IMR-90 (cell line): ENCODE measurements at regions not wholly inside any gene's neighbourhood (a gene's known extent, or its start where the extent isn't known, plus 50 kb on each side); places are given as distances from the start of the nearest gene placed in this dataset.

ENCODE experiments used
- ATAC-seq: fragments of 200-7000 bp; cut with Tn5 transposase; 2 replicates; pipeline ENCODE4 v1.9.1; 2020; ENCODE audit warnings: low read depth, mild to moderate bottlenecking, moderate library complexity
- BruUV-seq: library from RNA; stranded (reverse); fragments of 400-500 nt; replicated peaks from 2 replicates; lab custom pipeline; 2021; lab: Mats Ljungman, UMichigan
- CTCF ChIA-PET: fragments of 300-600 bp; formaldehyde crosslinking; extraction: SDS; loops from one replicate; lab custom pipeline; 2021; ENCODE audit warnings: antibody characterized with exemption; lab: Yijun Ruan, JAX
- POLR2A ChIA-PET: fragments of 300-600 bp; sonication (Branson Sonifier 250); formaldehyde crosslinking; loops from one replicate; lab custom pipeline; 2022; ENCODE audit warnings: antibody characterized with exemption; ENCODE audit not compliant: unreplicated experiment; lab: Charles Lee
- DNase-seq: peaks from one replicate; pipeline ENCODE4 v3.0.0; 2013
- H2AFZ ChIP-seq: replicated peaks from 2 replicates; pipeline ENCODE3; 2013; ENCODE audit warnings: low read length, mild to moderate bottlenecking; ENCODE audit not compliant: poor library complexity
- H2AK5ac ChIP-seq: 2 replicates; pipeline ENCODE4 v1.6.1; 2013; ENCODE audit warnings: low read depth, low read length, inconsistent platforms
- H2AK9ac ChIP-seq: replicated peaks from 2 replicates; pipeline ENCODE3; 2013; ENCODE audit warnings: mild to moderate bottlenecking, low read depth, low read length, moderate library complexity; ENCODE audit not compliant: poor library complexity
- H2BK120ac ChIP-seq: 2 replicates; pipeline ENCODE4 v1.6.1; 2013; ENCODE audit warnings: low read depth, low read length, inconsistent platforms
- H2BK15ac ChIP-seq: 3 replicates; pipeline ENCODE4 v1.6.1; 2013; ENCODE audit warnings: low read depth, low read length, inconsistent platforms
- H2BK20ac ChIP-seq: 2 replicates; pipeline ENCODE4 v1.6.1; 2013; ENCODE audit warnings: low read depth, mild to moderate bottlenecking, inconsistent platforms, low read length, moderate library complexity
- H2BK5ac ChIP-seq: 2 replicates; pipeline ENCODE4 v1.6.1; 2013; ENCODE audit warnings: mild to moderate bottlenecking, low read depth, low read length, inconsistent platforms; ENCODE audit not compliant: poor library complexity, severe bottlenecking
- H3K14ac ChIP-seq: replicated peaks from 2 replicates; pipeline ENCODE4 v1.6.1; 2013; ENCODE audit warnings: low read depth, low read length, inconsistent platforms
- H3K18ac ChIP-seq: 2 replicates; pipeline ENCODE4 v1.6.1; 2013; ENCODE audit warnings: low read depth, low read length, control low read depth
- H3K23ac ChIP-seq: 2 replicates; pipeline ENCODE4 v1.6.1; 2013; ENCODE audit warnings: low read depth, low read length, inconsistent platforms
- H3K27ac ChIP-seq: 2 replicates; pipeline ENCODE4 v1.5.1; 2013; ENCODE audit warnings: mild to moderate bottlenecking, control low read depth, low read length; ENCODE audit not compliant: insufficient read depth
- H3K27me3 ChIP-seq: 2 replicates; pipeline ENCODE4 v1.6.1; 2013; ENCODE audit warnings: low read length; ENCODE audit not compliant: control insufficient read depth, insufficient read depth
- H3K36me3 ChIP-seq: 2 replicates; pipeline ENCODE4 v1.6.1; 2013; ENCODE audit warnings: low read length, mixed read lengths; ENCODE audit not compliant: control insufficient read depth, insufficient read depth
- H3K4ac ChIP-seq: 2 replicates; pipeline ENCODE4 v1.6.1; 2013; ENCODE audit warnings: low read depth, low read length, inconsistent platforms
- H3K4me1 ChIP-seq: 2 replicates; pipeline ENCODE4 v1.6.1; 2013; ENCODE audit warnings: low read length, mixed read lengths; ENCODE audit not compliant: control insufficient read depth, insufficient read depth
- H3K4me2 ChIP-seq: 2 replicates; pipeline ENCODE4 v1.6.1; 2013; ENCODE audit warnings: low read depth, mild to moderate bottlenecking, control low read depth, low read length, moderate library complexity
- H3K4me3 ChIP-seq: 2 replicates; pipeline ENCODE4 v1.5.1; 2013; ENCODE audit warnings: low read depth, mild to moderate bottlenecking, control low read depth, low read length, moderate library complexity; ENCODE audit not compliant: insufficient read depth
- H3K56ac ChIP-seq: 2 replicates; pipeline ENCODE4 v1.6.1; 2013; ENCODE audit warnings: low read length, inconsistent platforms; ENCODE audit not compliant: insufficient read depth; ENCODE audit errors: extremely low read depth
- H3K79me1 ChIP-seq, 2 experiments: 2 replicates each; pipeline ENCODE4 v1.6.1; 2013; ENCODE audit warnings: low read length in 2 of 2, inconsistent platforms in 1 of 2, low read depth in 1 of 2
- H3K9ac ChIP-seq: 2 replicates; pipeline ENCODE4 v1.6.1; 2013; ENCODE audit warnings: low read depth, low read length, control low read depth
- H3K9me1 ChIP-seq: 2 replicates; pipeline ENCODE4 v1.6.1; 2013; ENCODE audit warnings: low read length, inconsistent platforms; ENCODE audit not compliant: insufficient read depth
- H3K9me3 ChIP-seq: 2 replicates; pipeline ENCODE4 v1.6.1; 2013; ENCODE audit warnings: low read length; ENCODE audit not compliant: control insufficient read depth, insufficient read depth
- H4K20me1 ChIP-seq: 2 replicates; pipeline ENCODE4 v1.6.1; 2013; ENCODE audit warnings: low read length, inconsistent platforms; ENCODE audit not compliant: insufficient read depth
- H4K5ac ChIP-seq: 2 replicates; pipeline ENCODE4 v1.6.1; 2013; ENCODE audit warnings: mild to moderate bottlenecking, low read depth, low read length, control low read depth
- H4K8ac ChIP-seq, 2 experiments: 2 replicates each; pipeline ENCODE4 v1.6.1; 2013; ENCODE audit warnings: low read depth in 2 of 2, low read length in 2 of 2, control low read depth in 1 of 2, inconsistent platforms in 1 of 2
- H4K91ac ChIP-seq: 2 replicates; pipeline ENCODE4 v1.6.1; 2013; ENCODE audit warnings: low read depth, low read length, inconsistent platforms; ENCODE audit not compliant: insufficient read depth
- CEBPB ChIP-seq: IDR thresholded peaks from 2 replicates; pipeline ENCODE4 v1.6.1; 2012; ENCODE audit warnings: low read depth, low read length, improper control_type of control experiment
- WGBS, 2 experiments: methylation state at CpG; one replicate each; pipeline versions ENCODE4 v1.1.5 to v1.1.7; 2013; ENCODE audit warnings: missing lambda C conversion rate in 2 of 2; ENCODE audit not compliant: insufficient read length in 1 of 2; ENCODE audit errors: extremely low coverage in 2 of 2; 5-methylcytosine and 5-hydroxymethylcytosine counted together
- dilution Hi-C: fragments of 300-500 bp; cut with HindIII; formaldehyde crosslinking; loops from one replicate; pipeline ENCODE4 v1.14.3; 2018; ENCODE audit warnings: low sequenced_read_pairs; ENCODE audit not compliant: unreplicated experiment
- in situ Hi-C: fragments of 300-500 bp; cut with MboI; formaldehyde crosslinking; loops from 3 replicates; pipeline ENCODE4 v1.14.3; 2019; ENCODE audit warnings: low sequenced_read_pairs, inconsistent platforms, mixed read lengths
- intact Hi-C: fragments of 100-400 bp; cut with micrococcal nuclease; formaldehyde crosslinking; loops from 2 replicates; pipeline ENCODE4 v1.10.0; 2022

DNA sequence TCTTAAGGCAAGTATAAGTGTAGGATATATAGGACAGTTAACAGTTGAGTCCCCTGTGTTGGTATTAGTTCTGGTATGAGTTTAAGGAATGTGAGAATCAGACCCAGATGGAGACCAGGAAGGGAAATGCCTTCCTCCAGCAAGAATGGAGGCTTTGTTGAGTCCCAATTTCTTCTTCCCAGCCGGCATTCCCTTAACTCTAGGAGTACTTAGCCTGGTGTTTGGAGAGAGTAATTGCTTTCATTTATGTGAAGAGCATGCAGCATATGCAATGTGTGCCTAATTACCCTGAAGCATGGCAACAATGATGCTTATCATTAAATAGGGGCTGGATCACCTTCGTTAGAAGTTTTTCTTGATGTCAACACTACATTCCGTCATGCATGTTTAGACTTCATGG lies 225.9 kb upstream of the XYLT1 start:
- DNase-seq (no peak), ATAC-seq (no peak)
- H3K27me3 ChIP-seq: no peaks in the 10 kb centered on the region

More for the DNA sequence above, 225.9 kb upstream of the XYLT1 start:
- H2BK5ac ChIP-seq: no peak overlapping the region
- no peaks in the 10 kb centered on the region for H3K9me1 ChIP-seq
- H2BK120ac ChIP-seq: no peak overlapping the region
- no TSS peak for BruUV-seq
- no peak overlapping the region for H2BK20ac ChIP-seq
- no peaks in the 10 kb centered on the region for H3K9me3 ChIP-seq
- intact Hi-C loops: no loop called here
- no peaks in the 10 kb centered on the region for H3K36me3 ChIP-seq
- no peaks in the 10 kb centered on the region for H3K4me1 ChIP-seq
- no peak for TF ChIP-seq CEBPB
- no peak overlapping the region for H3K4me2 ChIP-seq
- no peak overlapping the region for H3K4me3 ChIP-seq
- H2AFZ ChIP-seq: no peak overlapping the region
- H3K79me1 ChIP-seq: no peaks in the 10 kb centered on the region
- no peak overlapping the region for H4K8ac ChIP-seq
- ChIA-PET CTCF (no interaction called here), POLR2A (no interaction called here)
- H4K91ac ChIP-seq: no peak overlapping the region
- dilution Hi-C loops: no loop called here
- no peak overlapping the region for H2BK15ac ChIP-seq
- no peak overlapping the region for H3K23ac ChIP-seq
- H3K18ac ChIP-seq: no peak overlapping the region
- H4K5ac ChIP-seq: no peak overlapping the region
- no CpG with 5 or more reads among the region's 3 CpGs for WGBS, 2 experiments
- no peak overlapping the region for H2AK5ac ChIP-seq
- in situ Hi-C loops: no loop called here
- H3K27ac ChIP-seq: no peak overlapping the region
- H3K56ac ChIP-seq: no peak overlapping the region
- no peaks in the 10 kb centered on the region for H4K20me1 ChIP-seq
- H3K14ac ChIP-seq: no peak overlapping the region
- no peak overlapping the region for H2AK9ac ChIP-seq
- no peak overlapping the region for H3K9ac ChIP-seq
- H3K4ac ChIP-seq: no peak overlapping the region
